NOMO-1 treated with DMSO at 0.1 percent for 48 hours (cell line): ENCODE measurements at regions not wholly inside any gene's neighbourhood (a gene's known extent, or its start where the extent isn't known, plus 50 kb on each side); places are given as distances from the start of the nearest gene placed in this dataset.

Experiments
- DNase-seq: peaks from one replicate; lab custom pipeline; 2025; ENCODE audit not compliant: unreplicated experiment; lab: John Stamatoyannopoulos, UW

- no peak for DNase-seq
These were observed 933.6 kb upstream of the CDH8 start for GRCh38 chr16:62969711-62970318.

GRCh38 chr16:62967611-62968010, 931.4 kb upstream of the CDH8 start:
- no peak for DNase-seq

- DNase-seq: no peak
These were observed 930.9 kb upstream of the CDH8 start for GRCh38 chr16:62967163-62967562.

- no peak for DNase-seq
These were observed 930.4 kb upstream of the CDH8 start for GRCh38 chr16:62966626-62967025.

GRCh38 chr16:62965831-62966230, 929.6 kb upstream of the CDH8 start:
- DNase-seq: no peak

- DNase-seq: no peak
These were observed 927.6 kb upstream of the CDH8 start for GRCh38 chr16:62963846-62964245.

- DNase-seq: no peak
These were observed 918.8 kb upstream of the CDH8 start for GRCh38 chr16:62955033-62955349.

- DNase-seq: no peak
These were observed 918.1 kb upstream of the CDH8 start for GRCh38 chr16:62954144-62955032.

- no peak for DNase-seq
These were observed 914.1 kb upstream of the CDH8 start for GRCh38 chr16:62950351-62950750.

- no peak for DNase-seq
These were observed 904.3 kb upstream of the CDH8 start for GRCh38 chr16:62940569-62940968.

- DNase-seq: no peak
These were observed 903.4 kb upstream of the CDH8 start for GRCh38 chr16:62939687-62940086.

GRCh38 chr16:62933929-62934328, 897.7 kb upstream of the CDH8 start:
- no peak for DNase-seq

GRCh38 chr16:62929593-62929992, 893.4 kb upstream of the CDH8 start:
- no peak for DNase-seq

GRCh38 chr16:62927122-62927521, 890.9 kb upstream of the CDH8 start:
- DNase-seq: no peak

- DNase-seq: no peak
These were observed 890.0 kb upstream of the CDH8 start for GRCh38 chr16:62926121-62926801.

GRCh38 chr16:62921904-62922303, 885.7 kb upstream of the CDH8 start:
- no peak for DNase-seq

GRCh38 chr16:62913924-62914323, 877.7 kb upstream of the CDH8 start:
- no peak for DNase-seq

- no peak for DNase-seq
These were observed 877.1 kb upstream of the CDH8 start for GRCh38 chr16:62913333-62913732.

- no peak for DNase-seq
These were observed 873.4 kb upstream of the CDH8 start for GRCh38 chr16:62909597-62909996.

GRCh38 chr16:62907562-62907961, 871.3 kb upstream of the CDH8 start:
- DNase-seq: no peak

- no peak for DNase-seq
These were observed 867.8 kb upstream of the CDH8 start for GRCh38 chr16:62903961-62904502.

GRCh38 chr16:62899737-62900136, 863.5 kb upstream of the CDH8 start:
- no peak for DNase-seq
